B cell (primary cell): ENCODE measurements at regions not wholly inside any gene's neighbourhood (a gene's known extent, or its start where the extent isn't known, plus 50 kb on each side); places are given as distances from the start of the nearest gene placed in this dataset.

Experiments
- ATAC-seq: fragments of 200-7000 bp; cut with Tn5 transposase; one replicate; pipeline ENCODE4 v1.10.0; 2021; ENCODE audit warnings: low read depth, mild to moderate bottlenecking, moderate number of reproducible peaks, moderate library complexity
- CTCF ChIA-PET: fragments of 350-600 bp; sonication (Branson Sonifier 250); formaldehyde crosslinking; loops from one replicate; lab custom pipeline; 2021; ENCODE audit warnings: antibody characterized with exemption, inconsistent platforms; lab: Charles Lee
- POLR2A ChIA-PET: fragments of 350-600 bp; sonication (Branson Sonifier 250); formaldehyde crosslinking; loops from one replicate; lab custom pipeline; 2021; ENCODE audit warnings: antibody characterized with exemption; lab: Charles Lee
- DNase-seq: peaks from one replicate; pipeline ENCODE4 v3.0.0; 2013
- H2AFZ ChIP-seq: 2 replicates; pipeline ENCODE4 v1.6.1; 2012; ENCODE audit warnings: mild to moderate bottlenecking, low read depth, low read length; ENCODE audit not compliant: insufficient read depth, poor library complexity, severe bottlenecking
- H3K27ac ChIP-seq, 2 donors: 1 replicate in 1 of 2; 2 replicates in 1 of 2; pipeline ENCODE4 v1.5.1; 2012 to 2013; ENCODE audit warnings: low read length in 2 of 2, mild to moderate bottlenecking in 2 of 2, moderate library complexity in 1 of 2
- H3K27me3 ChIP-seq, 4 experiments: fragments of 200-600 bp in 1 of 4; sonication (generic) in 1 of 4; replicated peaks in 1 of 4; 1 replicate in 2 of 4; 2 replicates in 2 of 4; pipeline versions ENCODE4 v1.6.1 to v1.7.0; 2013 to 2016; ENCODE audit warnings: low read length in 3 of 4, mild to moderate bottlenecking in 2 of 4, mixed read lengths in 1 of 4, moderate library complexity in 1 of 4; ENCODE audit not compliant: insufficient read depth in 4 of 4, control insufficient read depth in 3 of 4; ENCODE audit errors: control extremely low read depth in 1 of 4
- H3K36me3 ChIP-seq, 2 experiments: replicated peaks in 1 of 2; 1 replicate in 1 of 2; 2 replicates in 1 of 2; pipeline versions ENCODE4 v1.6.1 to v1.7.1; 2013; ENCODE audit warnings: low read length in 1 of 2; ENCODE audit not compliant: insufficient read depth in 2 of 2, control insufficient read depth in 1 of 2; ENCODE audit errors: control extremely low read depth in 1 of 2, extremely low read depth in 1 of 2
- H3K4me1 ChIP-seq, 2 donors: fragments of 200-600 bp in 1 of 2; sonication (generic) in 1 of 2; 1 replicate in 1 of 2; 2 replicates in 1 of 2; pipeline versions ENCODE4 v1.5.1 to v1.6.1; 2013 to 2017; ENCODE audit warnings: low read length in 2 of 2; ENCODE audit not compliant: control insufficient read depth in 2 of 2, insufficient read depth in 2 of 2
- H3K4me2 ChIP-seq: replicated peaks from 2 replicates; pipeline ENCODE3; 2012; ENCODE audit warnings: mild to moderate bottlenecking, low read depth, low read length; ENCODE audit not compliant: poor library complexity, severe bottlenecking
- H3K4me3 ChIP-seq, 5 experiments: fragments of 200-600 bp in 1 of 5; sonication (generic) in 1 of 5; 1 replicate in 3 of 5; 2 replicates in 2 of 5; pipeline versions ENCODE4 v1.5.1 to v1.7.0; 2011 to 2016; ENCODE audit warnings: low read length in 4 of 5, mild to moderate bottlenecking in 4 of 5, low read depth in 2 of 5, control low read depth in 1 of 5, moderate library complexity in 1 of 5; ENCODE audit not compliant: insufficient read depth in 1 of 5; ENCODE audit errors: control extremely low read depth in 1 of 5, extremely low read depth in 1 of 5
- H3K79me2 ChIP-seq: fragments of 200-600 bp; sonication (generic); one replicate; pipeline ENCODE4 v1.6.0; 2016; ENCODE audit warnings: low read length; ENCODE audit not compliant: control insufficient read depth, insufficient read depth
- H3K9ac ChIP-seq: fragments of 200-600 bp; sonication (generic); 2 replicates; pipeline ENCODE4 v1.6.1; 2017; ENCODE audit warnings: mild to moderate bottlenecking, low read length, moderate library complexity
- H3K9me3 ChIP-seq, 3 donors: one replicate each; pipeline versions ENCODE4 v1.6.1 to v1.7.1; 2013; ENCODE audit warnings: low read length in 2 of 3; ENCODE audit not compliant: control insufficient read depth in 2 of 3, insufficient read depth in 1 of 3; ENCODE audit errors: control extremely low read depth in 1 of 3
- H4K20me1 ChIP-seq: 2 replicates; pipeline ENCODE4 v1.6.0; 2012; ENCODE audit warnings: mild to moderate bottlenecking, low read length; ENCODE audit not compliant: insufficient read depth, control insufficient read depth, poor library complexity, severe bottlenecking
- H3K27ac Mint-ChIP-seq: one replicate; pipeline ENCODE4 v1.8.0; 2021; ENCODE audit warnings: mixed read lengths
- H3K27me3 Mint-ChIP-seq: one replicate; pipeline ENCODE4 v1.8.0; 2021; ENCODE audit warnings: mixed read lengths
- H3K4me1 Mint-ChIP-seq: one replicate; pipeline ENCODE4 v1.8.0; 2021; ENCODE audit warnings: mixed read lengths
- H3K4me3 Mint-ChIP-seq: one replicate; pipeline ENCODE4 v1.8.0; 2021; ENCODE audit warnings: mixed read lengths
- H3K9me3 Mint-ChIP-seq: one replicate; pipeline ENCODE4 v1.8.0; 2022; ENCODE audit warnings: mixed read lengths; ENCODE audit not compliant: insufficient read depth
- CTCF ChIP-seq: fragments of 200-600 bp; IDR thresholded peaks from one replicate; pipeline ENCODE4 v1.8.0; 2022; ENCODE audit warnings: antibody characterized with exemption, mild to moderate bottlenecking
- EZH2 ChIP-seq: IDR thresholded peaks from 2 replicates; pipeline ENCODE4 v1.6.1; 2012; ENCODE audit warnings: borderline replicate concordance, low read depth, mild to moderate bottlenecking, moderate library complexity, low read length; ENCODE audit not compliant: insufficient read depth, poor library complexity, severe bottlenecking
- WGBS: methylation state at CpG from one replicate; pipeline ENCODE4 v1.1.5; 2013; ENCODE audit warnings: missing lambda C conversion rate; ENCODE audit not compliant: insufficient coverage; 5-methylcytosine and 5-hydroxymethylcytosine counted together
- intact Hi-C: fragments of 100-400 bp; cut with micrococcal nuclease; formaldehyde crosslinking; loops from one replicate; pipeline ENCODE4 v1.10.0; 2022

DNA sequence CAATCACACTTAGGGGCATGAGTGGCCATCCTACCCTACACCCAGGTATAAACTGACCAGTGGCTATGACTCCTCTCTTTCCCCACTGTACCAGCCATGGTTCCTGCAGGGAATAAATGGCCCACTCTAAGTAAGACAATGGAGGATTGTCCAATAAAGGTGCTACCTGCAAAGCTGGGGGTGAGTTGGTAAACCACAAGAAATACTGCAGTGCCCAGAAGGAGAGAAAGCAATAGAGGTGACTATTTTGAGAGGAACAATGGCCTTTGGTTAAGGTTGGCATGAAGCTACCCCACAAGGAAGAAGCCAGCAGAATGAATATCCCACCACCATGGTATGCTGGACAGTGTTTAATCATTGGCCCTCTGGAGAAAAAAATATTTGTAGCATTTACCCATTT is 233.3 kb upstream of the ECI2 start:
- no peaks in the 10 kb centered on the region for H4K20me1 ChIP-seq
- H3K27ac ChIP-seq, result no peak overlapping the region
- ChIA-PET POLR2A (no interaction called here), CTCF (no interaction called here)
- H3K4me2 ChIP-seq, result no peak overlapping the region
- H3K79me2 ChIP-seq, result no peaks in the 10 kb centered on the region
- Mint-ChIP-seq H3K27ac (no peak overlapping the region), H3K27me3 (peaks cover 25% of the 10 kb centered on the region), H3K4me1 (peaks cover 10% of the 10 kb centered on the region), H3K4me3 (no peak overlapping the region), H3K9me3 (no peaks in the 10 kb centered on the region)
- no peaks in the 10 kb centered on the region for H3K4me1 ChIP-seq
- H3K9me3 ChIP-seq, result no peaks in the 10 kb centered on the region
- H3K9ac ChIP-seq, result no peak overlapping the region
- no peak overlapping the region for H3K4me3 ChIP-seq
- ATAC-seq, result no peak
- H3K27me3 ChIP-seq, result peaks cover 0 to 4% (median 0%) of the 10 kb centered on the region in 4 experiments
- no peak for DNase-seq
- intact Hi-C loops, result no loop called here
- no peak for TF ChIP-seq CTCF
- TF ChIP-seq EZH2, result no peak
- H2AFZ ChIP-seq, result no peak overlapping the region
- H3K36me3 ChIP-seq, result no peaks in the 10 kb centered on the region

DNA sequence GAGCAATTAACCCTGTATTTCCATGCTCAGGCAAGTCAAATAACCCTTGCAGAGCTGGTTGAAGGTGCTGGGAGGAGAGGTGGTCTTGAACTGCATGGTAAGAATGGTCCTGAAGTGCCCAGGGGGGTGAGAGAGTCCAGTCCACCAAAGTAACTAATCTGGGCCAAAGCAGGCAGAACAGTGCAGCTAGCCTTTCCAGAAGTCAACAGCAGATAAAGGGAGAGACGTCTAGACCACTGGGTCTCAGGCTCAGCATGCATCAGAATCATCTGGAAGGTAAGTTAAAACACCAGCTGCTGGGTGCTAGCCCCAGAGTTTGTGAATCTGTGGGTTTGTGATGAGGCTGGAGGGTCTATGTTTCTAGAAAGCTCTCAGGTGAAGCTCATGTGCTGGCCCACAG is 232.3 kb upstream of the ECI2 start:
- no peaks in the 10 kb centered on the region for H3K9me3 Mint-ChIP-seq
- 75% methylated on average over 1 of the region's 1 CpG for WGBS
- intact Hi-C loops, result no loop called here
- CTCF ChIA-PET, result no interaction called here
- no peaks in the 10 kb centered on the region for H3K9me3 ChIP-seq
- H2AFZ ChIP-seq, result no peak overlapping the region
- no peak overlapping the region for H3K4me3 ChIP-seq
- peaks cover 10% of the 10 kb centered on the region for H3K4me1 Mint-ChIP-seq
- no peaks in the 10 kb centered on the region for H3K79me2 ChIP-seq
- H3K4me1 ChIP-seq, result no peaks in the 10 kb centered on the region
- H3K9ac ChIP-seq, result no peak overlapping the region
- no peak for TF ChIP-seq CTCF
- TF ChIP-seq EZH2, result no peak
- ATAC-seq, result no peak
- H3K4me2 ChIP-seq, result no peak overlapping the region
- no peak overlapping the region for H3K27ac Mint-ChIP-seq
- H3K27ac ChIP-seq, result no peak overlapping the region
- POLR2A ChIA-PET, result no interaction called here
- H3K27me3 Mint-ChIP-seq, result peaks cover 25% of the 10 kb centered on the region
- no peak for DNase-seq
- no peaks in the 10 kb centered on the region for H3K36me3 ChIP-seq
- H3K4me3 Mint-ChIP-seq, result no peak overlapping the region
- no peaks in the 10 kb centered on the region for H4K20me1 ChIP-seq
- H3K27me3 ChIP-seq, result peaks cover 0 to 4% (median 0%) of the 10 kb centered on the region in 4 experiments
